HepG2 (cell line): ENCODE measurements at regions not wholly inside any gene's neighbourhood (a gene's known extent, or its start where the extent isn't known, plus 50 kb on each side); places are given as distances from the start of the nearest gene placed in this dataset.

Experiments used
- CREM ChIP-seq, 2 experiments: sonication (generic) in 1 of 2; formaldehyde crosslinking in 1 of 2; IDR thresholded peaks; 2 replicates each; pipeline versions ENCODE4 v1.4.0 to v1.6.1; 2016 to 2020; ENCODE audit warnings: antibody characterized with exemption in 1 of 2, mild to moderate bottlenecking in 1 of 2, missing genetic modification reagents in 1 of 2
- FOXA3 ChIP-seq: IDR thresholded peaks from 2 replicates; pipeline ENCODE4 v1.6.1; 2016; ENCODE audit warnings: missing genetic modification reagents, missing compliant biosample characterization
- GTF3A ChIP-seq: sonication (generic); formaldehyde crosslinking; conservative IDR thresholded peaks from 2 replicates; pipeline ENCODE4 v1.4.0; 2020; ENCODE audit warnings: mild to moderate bottlenecking, missing genetic modification reagents
- MAFK ChIP-seq, 2 experiments: IDR thresholded peaks in 1 of 2; conservative IDR thresholded peaks in 1 of 2; 2 replicates each; pipeline ENCODE4 v1.6.1; 2011; ENCODE audit warnings: improper control_type of control experiment in 2 of 2, low read length in 2 of 2
- MZF1 ChIP-seq: sonication (generic); formaldehyde crosslinking; IDR thresholded peaks from 2 replicates; pipeline ENCODE4 v1.8.1; 2023; ENCODE audit warnings: mild to moderate bottlenecking, missing genetic modification reagents, borderline replicate concordance
- NFE2L2 ChIP-seq: fragments of 150-350 bp; IDR thresholded peaks from 2 replicates; pipeline ENCODE4 v1.6.1; 2014; ENCODE audit warnings: low read length
- SIX1 ChIP-seq: sonication (generic); formaldehyde crosslinking; IDR thresholded peaks from 2 replicates; pipeline ENCODE4 v1.4.0; 2020; ENCODE audit warnings: missing genetic modification reagents, borderline replicate concordance
- STAT5B ChIP-seq: sonication (generic); formaldehyde crosslinking; IDR thresholded peaks from 2 replicates; pipeline ENCODE4 v1.4.0; 2020; ENCODE audit warnings: missing genetic modification reagents
- ZBTB37 ChIP-seq: sonication (generic); formaldehyde crosslinking; IDR thresholded peaks from 2 replicates; pipeline ENCODE4 v1.4.0; 2020; ENCODE audit warnings: mild to moderate bottlenecking, missing genetic modification reagents
- ZC3H13 ChIP-seq: sonication (generic); formaldehyde crosslinking; IDR thresholded peaks from 2 replicates; pipeline ENCODE4 v1.8.1; 2023; ENCODE audit warnings: mild to moderate bottlenecking, missing genetic modification reagents, moderate library complexity
- ZNF260 ChIP-seq: sonication (generic); formaldehyde crosslinking; IDR thresholded peaks from 2 replicates; pipeline ENCODE4 v1.4.0; 2020; ENCODE audit warnings: missing genetic modification reagents, low read depth, mild to moderate bottlenecking, borderline replicate concordance
- ZNF547 ChIP-seq: sonication (generic); formaldehyde crosslinking; IDR thresholded peaks from 2 replicates; pipeline ENCODE4 v1.5.1; 2020; ENCODE audit warnings: mild to moderate bottlenecking, missing genetic modification reagents
- ZNF550 ChIP-seq: sonication (generic); formaldehyde crosslinking; IDR thresholded peaks from 2 replicates; pipeline ENCODE4 v1.4.0; 2020; ENCODE audit warnings: mild to moderate bottlenecking, missing genetic modification reagents, borderline replicate concordance
- ZNF660 ChIP-seq: sonication (generic); formaldehyde crosslinking; IDR thresholded peaks from 2 replicates; pipeline ENCODE4 v1.5.1; 2020; ENCODE audit warnings: mild to moderate bottlenecking, low read depth, missing genetic modification reagents, borderline replicate concordance
- ZNF703 ChIP-seq: sonication (generic); formaldehyde crosslinking; IDR thresholded peaks from 2 replicates; pipeline ENCODE4 v1.5.1; 2020; ENCODE audit warnings: missing genetic modification reagents, mild to moderate bottlenecking, moderate library complexity, borderline replicate concordance
- ZNF891 ChIP-seq: sonication (generic); formaldehyde crosslinking; IDR thresholded peaks from 2 replicates; pipeline ENCODE4 v1.5.0; 2020; ENCODE audit warnings: mild to moderate bottlenecking, missing genetic modification reagents
- ZSCAN25 ChIP-seq: sonication (generic); formaldehyde crosslinking; IDR thresholded peaks from 2 replicates; pipeline ENCODE4 v1.8.0; 2022; ENCODE audit warnings: mild to moderate bottlenecking, missing genetic modification reagents
- ZSCAN5A ChIP-seq: sonication (generic); formaldehyde crosslinking; IDR thresholded peaks from 2 replicates; pipeline ENCODE4 v1.8.0; 2022; ENCODE audit warnings: mild to moderate bottlenecking, missing genetic modification reagents, borderline replicate concordance
- ZUFSP ChIP-seq: sonication (generic); formaldehyde crosslinking; IDR thresholded peaks from 2 replicates; pipeline ENCODE4 v1.9.0; 2021; ENCODE audit warnings: missing genetic modification reagents, mild to moderate bottlenecking, borderline replicate concordance
- TF ChIP-seq, protein P1 (sequence below): sonication (generic); formaldehyde crosslinking; IDR thresholded peaks from 2 replicates; pipeline ENCODE4 v1.8.0; 2022; ENCODE audit warnings: mild to moderate bottlenecking, missing genetic modification reagents
- TF ChIP-seq, protein P2 (sequence below): sonication (generic); formaldehyde crosslinking; IDR thresholded peaks from 2 replicates; pipeline ENCODE4 v1.4.0; 2020; ENCODE audit warnings: missing genetic modification reagents

GRCh38 chr4:26022346-26023202 lies 108.6 kb downstream of the SMIM20 start (continued):
- TF ChIP-seq, protein P1, sequence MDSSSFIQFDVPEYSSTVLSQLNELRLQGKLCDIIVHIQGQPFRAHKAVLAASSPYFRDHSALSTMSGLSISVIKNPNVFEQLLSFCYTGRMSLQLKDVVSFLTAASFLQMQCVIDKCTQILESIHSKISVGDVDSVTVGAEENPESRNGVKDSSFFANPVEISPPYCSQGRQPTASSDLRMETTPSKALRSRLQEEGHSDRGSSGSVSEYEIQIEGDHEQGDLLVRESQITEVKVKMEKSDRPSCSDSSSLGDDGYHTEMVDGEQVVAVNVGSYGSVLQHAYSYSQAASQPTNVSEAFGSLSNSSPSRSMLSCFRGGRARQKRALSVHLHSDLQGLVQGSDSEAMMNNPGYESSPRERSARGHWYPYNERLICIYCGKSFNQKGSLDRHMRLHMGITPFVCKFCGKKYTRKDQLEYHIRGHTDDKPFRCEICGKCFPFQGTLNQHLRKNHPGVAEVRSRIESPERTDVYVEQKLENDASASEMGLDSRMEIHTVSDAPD (CRISPR knock-in tag) = no peak
- no peak for TF ChIP-seq SIX1 (CRISPR knock-in tag)
- TF ChIP-seq ZNF891 (CRISPR knock-in tag) = no peak
- TF ChIP-seq FOXA3 (CRISPR knock-in tag) = peak; percentile 61
- no peak for TF ChIP-seq ZNF660
- no peak for TF ChIP-seq ZC3H13 (CRISPR knock-in tag)
- no peak for TF ChIP-seq ZSCAN5A (CRISPR knock-in tag)
- TF ChIP-seq, protein P2, sequence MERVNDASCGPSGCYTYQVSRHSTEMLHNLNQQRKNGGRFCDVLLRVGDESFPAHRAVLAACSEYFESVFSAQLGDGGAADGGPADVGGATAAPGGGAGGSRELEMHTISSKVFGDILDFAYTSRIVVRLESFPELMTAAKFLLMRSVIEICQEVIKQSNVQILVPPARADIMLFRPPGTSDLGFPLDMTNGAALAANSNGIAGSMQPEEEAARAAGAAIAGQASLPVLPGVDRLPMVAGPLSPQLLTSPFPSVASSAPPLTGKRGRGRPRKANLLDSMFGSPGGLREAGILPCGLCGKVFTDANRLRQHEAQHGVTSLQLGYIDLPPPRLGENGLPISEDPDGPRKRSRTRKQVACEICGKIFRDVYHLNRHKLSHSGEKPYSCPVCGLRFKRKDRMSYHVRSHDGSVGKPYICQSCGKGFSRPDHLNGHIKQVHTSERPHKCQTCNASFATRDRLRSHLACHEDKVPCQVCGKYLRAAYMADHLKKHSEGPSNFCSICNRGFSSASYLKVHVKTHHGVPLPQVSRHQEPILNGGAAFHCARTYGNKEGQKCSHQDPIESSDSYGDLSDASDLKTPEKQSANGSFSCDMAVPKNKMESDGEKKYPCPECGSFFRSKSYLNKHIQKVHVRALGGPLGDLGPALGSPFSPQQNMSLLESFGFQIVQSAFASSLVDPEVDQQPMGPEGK (CRISPR knock-in tag) = no peak
- no peak for TF ChIP-seq STAT5B (CRISPR knock-in tag)
- TF ChIP-seq MZF1 (CRISPR knock-in tag) = no peak
- TF ChIP-seq CREM (IDR thresholded peaks at IDR 0.05) = no peak
- no peak for TF ChIP-seq CREM (CRISPR knock-in tag; IDR thresholded peaks at IDR 0.05)
- TF ChIP-seq GTF3A (CRISPR knock-in tag) = no peak
- no peak for TF ChIP-seq MAFK (conservative IDR thresholded peaks at IDR 0.05 in 1 of 2, IDR thresholded peaks at IDR 0.05 in 1 of 2; ENCODE audit: low read length in 2 of 2)
- no peak for TF ChIP-seq ZUFSP (CRISPR knock-in tag)
- TF ChIP-seq ZNF550 = no peak
- TF ChIP-seq ZNF547 (CRISPR knock-in tag) = no peak
- TF ChIP-seq ZNF703 (CRISPR knock-in tag) = no peak
- TF ChIP-seq ZSCAN25 (CRISPR knock-in tag) = no peak
- TF ChIP-seq NFE2L2 = no peak
- TF ChIP-seq ZBTB37 = 0 out of 2 replicates have a peak, but pooled peaks have one; percentile 22
- no peak for TF ChIP-seq ZNF260 (CRISPR knock-in tag)
